Ectodermal cell (in vitro differentiated cells): ENCODE measurements at regions not wholly inside any gene's neighbourhood (a gene's known extent, or its start where the extent isn't known, plus 50 kb on each side); places are given as distances from the start of the nearest gene placed in this dataset.

ENCODE experiments used
- H3K27ac ChIP-seq: 2 replicates; pipeline ENCODE4 v1.7.0; 2013; ENCODE audit warnings: mild to moderate bottlenecking, low read depth, low read length; ENCODE audit not compliant: insufficient read depth, poor library complexity, severe bottlenecking
- H3K27me3 ChIP-seq: 2 replicates; pipeline ENCODE4 v1.7.0; 2013; ENCODE audit warnings: mild to moderate bottlenecking, low read length; ENCODE audit not compliant: insufficient read depth, control insufficient read depth, poor library complexity, severe bottlenecking
- H3K36me3 ChIP-seq: one replicate; pipeline ENCODE4 v1.7.0; 2013; ENCODE audit warnings: low read length; ENCODE audit not compliant: control insufficient read depth, insufficient read depth
- H3K4me1 ChIP-seq: one replicate; pipeline ENCODE4 v1.7.0; 2013; ENCODE audit warnings: low read length; ENCODE audit not compliant: control insufficient read depth, insufficient read depth
- H3K4me3 ChIP-seq: 2 replicates; pipeline ENCODE4 v1.7.0; 2013; ENCODE audit warnings: low read depth, low read length, control low read depth; ENCODE audit not compliant: insufficient read depth
- H3K9me3 ChIP-seq: 2 replicates; pipeline ENCODE4 v1.7.0; 2013; ENCODE audit warnings: mild to moderate bottlenecking, low read length, moderate library complexity; ENCODE audit not compliant: control insufficient read depth
- WGBS, 2 experiments: methylation state at CpG; one replicate each; pipeline ENCODE4 v1.1.7; 2013; ENCODE audit warnings: missing lambda C conversion rate in 2 of 2; 5-methylcytosine and 5-hydroxymethylcytosine counted together

- 81 to 82% methylated on average over 5 to 6 of the region's 6 CpGs for WGBS, 2 experiments
- Histone ChIP-seq H3K36me3 (no peaks in the 10 kb centered on the region), H3K9me3 (no peaks in the 10 kb centered on the region), H3K27me3 (no peaks in the 10 kb centered on the region), H3K27ac (no peak overlapping the region), H3K4me3 (no peak overlapping the region), H3K4me1 (no peaks in the 10 kb centered on the region)
Observed at GRCh38 chr9:106111039-106111730, 416.8 kb downstream of the TMEM38B start.

- no peaks in the 10 kb centered on the region for H3K9me3 ChIP-seq
- H3K4me1 ChIP-seq, result no peaks in the 10 kb centered on the region
- no peaks in the 10 kb centered on the region for H3K27me3 ChIP-seq
- H3K27ac ChIP-seq, result no peak overlapping the region
- H3K36me3 ChIP-seq, result no peaks in the 10 kb centered on the region
- no peak overlapping the region for H3K4me3 ChIP-seq
- 95 to 98% methylated on average over 5 of the region's 5 CpGs for WGBS, 2 experiments
Observed at GRCh38 chr9:106112935-106113334, 418.6 kb downstream of the TMEM38B start.

GRCh38 chr9:106119176-106119575, 424.8 kb downstream of the TMEM38B start:
- Histone ChIP-seq H3K4me3 (no peak overlapping the region), H3K27me3 (no peaks in the 10 kb centered on the region), H3K27ac (no peak overlapping the region), H3K4me1 (no peaks in the 10 kb centered on the region), H3K36me3 (no peaks in the 10 kb centered on the region), H3K9me3 (no peaks in the 10 kb centered on the region)
- 90 to 97% methylated on average over 3 of the region's 3 CpGs for WGBS, 2 experiments

- H3K27me3 ChIP-seq, result no peaks in the 10 kb centered on the region
- H3K4me3 ChIP-seq, result no peak overlapping the region
- H3K9me3 ChIP-seq, result no peaks in the 10 kb centered on the region
- WGBS, 2 experiments, result 91 to 93% methylated on average over 9 to 10 of the region's 10 CpGs
- no peaks in the 10 kb centered on the region for H3K4me1 ChIP-seq
- no peak overlapping the region for H3K27ac ChIP-seq
- H3K36me3 ChIP-seq, result no peaks in the 10 kb centered on the region
Observed at GRCh38 chr9:106120071-106120470, 425.7 kb downstream of the TMEM38B start.

GRCh38 chr9:106127776-106128175, 433.4 kb downstream of the TMEM38B start:
- Histone ChIP-seq H3K4me1 (no peaks in the 10 kb centered on the region), H3K36me3 (no peaks in the 10 kb centered on the region), H3K9me3 (no peaks in the 10 kb centered on the region), H3K4me3 (no peak overlapping the region), H3K27ac (no peak overlapping the region), H3K27me3 (no peaks in the 10 kb centered on the region)
- 93 to 100% methylated on average over 1 of the region's 1 CpG for WGBS, 2 experiments

GRCh38 chr9:106130374-106130773, 436.0 kb downstream of the TMEM38B start:
- no peaks in the 10 kb centered on the region for H3K9me3 ChIP-seq
- H3K4me1 ChIP-seq, result no peaks in the 10 kb centered on the region
- H3K27me3 ChIP-seq, result no peaks in the 10 kb centered on the region
- no peak overlapping the region for H3K27ac ChIP-seq
- 91 to 93% methylated on average over 2 of the region's 2 CpGs for WGBS, 2 experiments
- no peaks in the 10 kb centered on the region for H3K36me3 ChIP-seq
- no peak overlapping the region for H3K4me3 ChIP-seq

- no peaks in the 10 kb centered on the region for H3K9me3 ChIP-seq
- H3K4me1 ChIP-seq, result no peaks in the 10 kb centered on the region
- no peaks in the 10 kb centered on the region for H3K27me3 ChIP-seq
- no peak overlapping the region for H3K27ac ChIP-seq
- no peak overlapping the region for H3K4me3 ChIP-seq
- 88 to 89% methylated on average over 2 of the region's 2 CpGs for WGBS, 2 experiments
- H3K36me3 ChIP-seq, result no peaks in the 10 kb centered on the region
Observed at GRCh38 chr9:106143781-106144180, 449.4 kb downstream of the TMEM38B start.

- no peaks in the 10 kb centered on the region for H3K4me1 ChIP-seq
- no peaks in the 10 kb centered on the region for H3K27me3 ChIP-seq
- no peak overlapping the region for H3K27ac ChIP-seq
- H3K36me3 ChIP-seq, result no peaks in the 10 kb centered on the region
- no peak overlapping the region for H3K4me3 ChIP-seq
- WGBS, 2 experiments, result 95 to 96% methylated on average over 6 of the region's 6 CpGs
- H3K9me3 ChIP-seq, result no peaks in the 10 kb centered on the region
Observed at GRCh38 chr9:106146066-106146840, 451.9 kb downstream of the TMEM38B start.

GRCh38 chr9:106146886-106147285, 452.5 kb downstream of the TMEM38B start:
- H3K4me1 ChIP-seq, result no peaks in the 10 kb centered on the region
- no peaks in the 10 kb centered on the region for H3K27me3 ChIP-seq
- no peaks in the 10 kb centered on the region for H3K36me3 ChIP-seq
- H3K9me3 ChIP-seq, result no peaks in the 10 kb centered on the region
- no peak overlapping the region for H3K4me3 ChIP-seq
- no peak overlapping the region for H3K27ac ChIP-seq

- WGBS, 2 experiments, result 80 to 91% methylated on average over 1 of the region's 1 CpG
- no peak overlapping the region for H3K4me3 ChIP-seq
- no peaks in the 10 kb centered on the region for H3K27me3 ChIP-seq
- H3K9me3 ChIP-seq, result no peaks in the 10 kb centered on the region
- H3K36me3 ChIP-seq, result no peaks in the 10 kb centered on the region
- no peak overlapping the region for H3K27ac ChIP-seq
- no peaks in the 10 kb centered on the region for H3K4me1 ChIP-seq
Observed at GRCh38 chr9:106149956-106150355, 455.6 kb downstream of the TMEM38B start.
